Body of pancreas (tissue), 4 donors: ENCODE measurements at regions not wholly inside any gene's neighbourhood (a gene's known extent, or its start where the extent isn't known, plus 50 kb on each side); places are given as distances from the start of the nearest gene placed in this dataset.

Experiments
- CTCF ChIP-seq, 7 experiments: fragments of 450-650 bp in 4 of 7; fragments of 200-600 bp in 3 of 7; sonication (generic) in 3 of 7; IDR thresholded peaks; one replicate each; pipeline ENCODE4 v1.5.1; 2016 to 2019; ENCODE audit warnings: antibody characterized with exemption in 7 of 7
- POLR2A ChIP-seq, 3 donors: fragments of 450-650 bp; IDR thresholded peaks; one replicate each; pipeline ENCODE4 v1.6.1; 2016; ENCODE audit warnings: antibody characterized with exemption in 3 of 3, mild to moderate bottlenecking in 2 of 3

DNA sequence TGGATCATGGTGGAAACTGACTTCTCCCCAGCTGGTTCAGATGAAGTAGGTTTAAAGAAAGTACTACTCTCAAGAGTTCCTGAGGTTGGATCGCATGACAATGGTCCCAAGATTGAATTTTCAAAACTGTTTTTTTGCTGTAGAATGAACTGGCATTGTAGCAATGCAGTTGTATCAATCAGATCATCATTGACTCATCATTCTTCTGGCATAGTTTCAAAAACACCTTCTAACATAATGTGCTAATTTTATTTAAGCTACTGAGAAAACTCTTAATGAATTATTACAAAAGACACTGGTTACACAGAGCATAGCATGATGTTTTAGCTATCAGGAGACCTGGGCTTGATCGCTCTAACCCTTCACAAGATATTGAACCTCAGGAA is 384.5 kb upstream of the DCN start:
- TF ChIP-seq POLR2A (IDR thresholded peaks at IDR 0.05) (no peak), CTCF (IDR thresholded peaks at IDR 0.05) (no peak)
